ENCODE measurements at regions not wholly inside any gene's neighbourhood (a gene's known extent, or its start where the extent isn't known, plus 50 kb on each side); places are given as distances from the start of the nearest gene placed in this dataset.

DNA sequence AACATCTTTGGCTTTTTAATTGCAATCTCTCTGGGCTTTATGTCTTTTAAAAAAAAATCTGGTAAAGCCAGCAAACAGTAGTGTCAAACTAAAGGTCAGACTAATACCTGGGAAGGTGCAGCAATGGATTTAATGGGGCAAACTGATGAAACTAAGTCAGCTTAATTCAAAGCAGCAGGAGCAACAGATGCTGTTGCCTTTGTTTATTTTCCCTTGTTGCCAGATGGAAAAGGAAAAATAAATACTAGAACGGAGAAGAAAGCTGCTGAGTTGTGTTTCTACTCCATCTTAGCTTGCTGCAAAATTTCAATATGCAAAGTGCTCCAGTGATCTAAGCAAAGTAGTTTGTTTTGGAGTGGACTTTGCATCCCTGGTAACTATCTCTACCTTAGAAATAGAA, 1097.8 kb downstream of the PCDH17 start (continued):
- no peak for TF ChIP-seq NR2C2 (IDR thresholded peaks at IDR 0.05; ENCODE audit: borderline replicate concordance, control insufficient read depth, insufficient read length, low read depth)
- TF ChIP-seq, protein P1, sequence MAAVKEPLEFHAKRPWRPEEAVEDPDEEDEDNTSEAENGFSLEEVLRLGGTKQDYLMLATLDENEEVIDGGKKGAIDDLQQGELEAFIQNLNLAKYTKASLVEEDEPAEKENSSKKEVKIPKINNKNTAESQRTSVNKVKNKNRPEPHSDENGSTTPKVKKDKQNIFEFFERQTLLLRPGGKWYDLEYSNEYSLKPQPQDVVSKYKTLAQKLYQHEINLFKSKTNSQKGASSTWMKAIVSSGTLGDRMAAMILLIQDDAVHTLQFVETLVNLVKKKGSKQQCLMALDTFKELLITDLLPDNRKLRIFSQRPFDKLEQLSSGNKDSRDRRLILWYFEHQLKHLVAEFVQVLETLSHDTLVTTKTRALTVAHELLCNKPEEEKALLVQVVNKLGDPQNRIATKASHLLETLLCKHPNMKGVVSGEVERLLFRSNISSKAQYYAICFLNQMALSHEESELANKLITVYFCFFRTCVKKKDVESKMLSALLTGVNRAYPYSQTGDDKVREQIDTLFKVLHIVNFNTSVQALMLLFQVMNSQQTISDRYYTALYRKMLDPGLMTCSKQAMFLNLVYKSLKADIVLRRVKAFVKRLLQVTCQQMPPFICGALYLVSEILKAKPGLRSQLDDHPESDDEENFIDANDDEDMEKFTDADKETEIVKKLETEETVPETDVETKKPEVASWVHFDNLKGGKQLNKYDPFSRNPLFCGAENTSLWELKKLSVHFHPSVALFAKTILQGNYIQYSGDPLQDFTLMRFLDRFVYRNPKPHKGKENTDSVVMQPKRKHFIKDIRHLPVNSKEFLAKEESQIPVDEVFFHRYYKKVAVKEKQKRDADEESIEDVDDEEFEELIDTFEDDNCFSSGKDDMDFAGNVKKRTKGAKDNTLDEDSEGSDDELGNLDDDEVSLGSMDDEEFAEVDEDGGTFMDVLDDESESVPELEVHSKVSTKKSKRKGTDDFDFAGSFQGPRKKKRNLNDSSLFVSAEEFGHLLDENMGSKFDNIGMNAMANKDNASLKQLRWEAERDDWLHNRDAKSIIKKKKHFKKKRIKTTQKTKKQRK (IDR thresholded peaks at IDR 0.05; ENCODE audit: low read depth, low read length): no peak
- TF ChIP-seq STAT1 (conservative IDR thresholded peaks at IDR 0.05): no peak
- TF ChIP-seq TAF1 (IDR thresholded peaks at IDR 0.05; ENCODE audit: borderline replicate concordance, low read depth, low read length): no peak
- TF ChIP-seq ZNF217 (IDR thresholded peaks at IDR 0.05): no peak
- no peak for TF ChIP-seq RUNX3 (IDR thresholded peaks at IDR 0.05; ENCODE audit: low read length)
- TF ChIP-seq, protein P2, sequence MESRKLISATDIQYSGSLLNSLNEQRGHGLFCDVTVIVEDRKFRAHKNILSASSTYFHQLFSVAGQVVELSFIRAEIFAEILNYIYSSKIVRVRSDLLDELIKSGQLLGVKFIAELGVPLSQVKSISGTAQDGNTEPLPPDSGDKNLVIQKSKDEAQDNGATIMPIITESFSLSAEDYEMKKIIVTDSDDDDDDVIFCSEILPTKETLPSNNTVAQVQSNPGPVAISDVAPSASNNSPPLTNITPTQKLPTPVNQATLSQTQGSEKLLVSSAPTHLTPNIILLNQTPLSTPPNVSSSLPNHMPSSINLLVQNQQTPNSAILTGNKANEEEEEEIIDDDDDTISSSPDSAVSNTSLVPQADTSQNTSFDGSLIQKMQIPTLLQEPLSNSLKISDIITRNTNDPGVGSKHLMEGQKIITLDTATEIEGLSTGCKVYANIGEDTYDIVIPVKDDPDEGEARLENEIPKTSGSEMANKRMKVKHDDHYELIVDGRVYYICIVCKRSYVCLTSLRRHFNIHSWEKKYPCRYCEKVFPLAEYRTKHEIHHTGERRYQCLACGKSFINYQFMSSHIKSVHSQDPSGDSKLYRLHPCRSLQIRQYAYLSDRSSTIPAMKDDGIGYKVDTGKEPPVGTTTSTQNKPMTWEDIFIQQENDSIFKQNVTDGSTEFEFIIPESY (IDR thresholded peaks at IDR 0.05): no peak

DNA sequence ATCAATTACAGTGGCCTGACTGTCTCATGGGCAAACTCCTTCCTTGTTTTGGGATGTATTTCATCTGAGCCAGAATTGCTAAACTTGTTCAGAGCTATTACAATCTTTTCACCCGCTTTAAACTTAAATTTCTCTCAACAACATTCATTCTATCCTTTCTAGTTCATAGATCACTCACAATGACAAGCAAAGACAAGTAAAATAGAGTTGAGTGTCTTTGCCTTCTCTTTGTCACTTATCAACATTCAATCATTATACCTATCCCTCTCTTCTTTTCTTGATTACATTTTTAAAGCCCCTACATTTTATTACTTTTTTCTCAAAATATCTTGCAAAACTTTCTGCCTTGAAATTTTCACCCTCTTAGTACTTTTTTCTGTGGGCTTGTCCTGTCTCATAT, 1113.1 kb downstream of the PCDH17 start:
- RAD21 ChIA-PET (ENCODE audit: unreplicated experiment): no interaction called here
- WGBS (ENCODE audit: insufficient coverage, insufficient replicate concordance, low lambda C conversion rate, missing lambda C conversion rate): 0% methylated on average over 1 of the region's 1 CpG
- H3K4me2 ChIP-seq (ENCODE audit: control insufficient read depth, insufficient read depth): no peak overlapping the region
- BruUV-seq (replicated peaks): no TSS peak
- no peak overlapping the region for H2AFZ ChIP-seq (ENCODE audit: control insufficient read depth, low read depth, low read length)
- SMC1A ChIA-PET (ENCODE audit: uncharacterized antibody, unreplicated experiment): interaction anchor here (0.7 to 1.1 kb wide), 3 partner anchors 10 to 217 kb away, joined by 3 to 4 read pairs (median 3); no protein-coding TSS in a partner anchor
- no peak for DNase-seq (ENCODE audit: low read depth, low spot score)
- no peaks in the 10 kb centered on the region for H4K20me1 ChIP-seq (ENCODE audit: control insufficient read depth, insufficient read depth)
- intact Hi-C loops (cut with micrococcal nuclease; ENCODE audit: unreplicated experiment): no loop called here
- in situ Hi-C loops (cut with MboI): no loop called here
- no peaks in the 10 kb centered on the region for H3K36me3 ChIP-seq (ENCODE audit: control insufficient read depth in 2 of 2, insufficient read depth in 2 of 2, low read length in 1 of 2)
- CTCF ChIA-PET: no interaction called here
- no peak for ATAC-seq
- H3K27ac ChIP-seq (ENCODE audit: control insufficient read depth, insufficient read depth): no peak overlapping the region
- H3K27me3 ChIP-seq (replicated peaks in 1 of 2; ENCODE audit: control insufficient read depth in 2 of 2, insufficient read depth in 2 of 2, low read length in 1 of 2): no peaks in the 10 kb centered on the region
- FAIRE-seq: no peak
- no peak overlapping the region for H3K9ac ChIP-seq (ENCODE audit: control insufficient read depth, insufficient read depth, low read length)
- H3K4me3 ChIP-seq: no peak overlapping the region
- no peaks in the 10 kb centered on the region for H3K9me3 ChIP-seq (replicated peaks; ENCODE audit: control insufficient read depth, insufficient read depth, low read length)
- H3K79me2 ChIP-seq (ENCODE audit: control insufficient read depth, insufficient read depth, low read length): no peaks in the 10 kb centered on the region
- H3K4me1 ChIP-seq (ENCODE audit: control insufficient read depth, insufficient read depth, low read length): no peaks in the 10 kb centered on the region
- POLR2A ChIA-PET: interaction anchor here (0.6 kb wide), 1 partner anchor 1145 kb away, joined by 6 read pairs; no protein-coding TSS in a partner anchor
- TF ChIP-seq TBL1XR1 (IDR thresholded peaks at IDR 0.05; ENCODE audit: low read depth, low read length) (no peak), SREBF2 (IDR thresholded peaks at IDR 0.05; ENCODE audit: low read length) (no peak), ZNF207 (IDR thresholded peaks at IDR 0.05; ENCODE audit: borderline replicate concordance) (no peak)
- TF ChIP-seq, protein P1 (IDR thresholded peaks at IDR 0.05; ENCODE audit: low read depth, low read length): no peak
- TF ChIP-seq, protein P3, sequence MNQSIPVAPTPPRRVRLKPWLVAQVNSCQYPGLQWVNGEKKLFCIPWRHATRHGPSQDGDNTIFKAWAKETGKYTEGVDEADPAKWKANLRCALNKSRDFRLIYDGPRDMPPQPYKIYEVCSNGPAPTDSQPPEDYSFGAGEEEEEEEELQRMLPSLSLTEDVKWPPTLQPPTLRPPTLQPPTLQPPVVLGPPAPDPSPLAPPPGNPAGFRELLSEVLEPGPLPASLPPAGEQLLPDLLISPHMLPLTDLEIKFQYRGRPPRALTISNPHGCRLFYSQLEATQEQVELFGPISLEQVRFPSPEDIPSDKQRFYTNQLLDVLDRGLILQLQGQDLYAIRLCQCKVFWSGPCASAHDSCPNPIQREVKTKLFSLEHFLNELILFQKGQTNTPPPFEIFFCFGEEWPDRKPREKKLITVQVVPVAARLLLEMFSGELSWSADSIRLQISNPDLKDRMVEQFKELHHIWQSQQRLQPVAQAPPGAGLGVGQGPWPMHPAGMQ (IDR thresholded peaks at IDR 0.05; ENCODE audit: borderline replicate concordance): no peak
- TF ChIP-seq, protein P4, sequence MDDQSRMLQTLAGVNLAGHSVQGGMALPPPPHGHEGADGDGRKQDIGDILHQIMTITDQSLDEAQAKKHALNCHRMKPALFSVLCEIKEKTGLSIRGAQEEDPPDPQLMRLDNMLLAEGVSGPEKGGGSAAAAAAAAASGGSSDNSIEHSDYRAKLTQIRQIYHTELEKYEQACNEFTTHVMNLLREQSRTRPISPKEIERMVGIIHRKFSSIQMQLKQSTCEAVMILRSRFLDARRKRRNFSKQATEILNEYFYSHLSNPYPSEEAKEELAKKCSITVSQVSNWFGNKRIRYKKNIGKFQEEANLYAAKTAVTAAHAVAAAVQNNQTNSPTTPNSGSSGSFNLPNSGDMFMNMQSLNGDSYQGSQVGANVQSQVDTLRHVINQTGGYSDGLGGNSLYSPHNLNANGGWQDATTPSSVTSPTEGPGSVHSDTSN (IDR thresholded peaks at IDR 0.05; ENCODE audit: insufficient replicate concordance, low read depth, low read length): no peak
